HepG2 (cell line): ENCODE measurements at regions not wholly inside any gene's neighbourhood (a gene's known extent, or its start where the extent isn't known, plus 50 kb on each side); places are given as distances from the start of the nearest gene placed in this dataset.

ENCODE experiments used
- ATAC-seq: fragments of 200-7000 bp; cut with Tn5 transposase; 3 replicates; pipeline ENCODE4 v1.9.1; 2020; ENCODE audit warnings: mild to moderate bottlenecking, moderate library complexity
- BruUV-seq: library from RNA; stranded (reverse); fragments of 400-500 nt; replicated peaks from 2 replicates; lab custom pipeline; 2021; lab: Mats Ljungman, UMichigan
- CTCF ChIA-PET: fragments of 300-600 bp; formaldehyde crosslinking; extraction: SDS; loops from one replicate; lab custom pipeline; 2021; ENCODE audit warnings: low total read pairs, inconsistent platforms, low intra/inter-chr PET ratio; lab: Yijun Ruan, JAX
- POLR2A ChIA-PET: fragments of 350-600 bp; sonication (Branson Sonifier 250); formaldehyde crosslinking; loops from one replicate; lab custom pipeline; 2020; ENCODE audit warnings: antibody characterized with exemption, inconsistent platforms; lab: Yijun Ruan, JAX
- DNase-seq: peaks from one replicate; pipeline ENCODE4 v3.0.0-alpha.2; 2015; ENCODE audit warnings: low spot score
- FAIRE-seq: peaks from 3 replicates; lab custom pipeline; 2011; peaks lifted over from hg19 to GRCh38; lab: Jason Lieb, UNC
- H2AFZ ChIP-seq: one replicate; pipeline ENCODE4 v1.6.1; 2011; ENCODE audit warnings: low read length, inconsistent platforms
- H3K27ac ChIP-seq: fragments of 300-600 bp; 3 replicates; pipeline ENCODE4 v1.8.0; 2011; ENCODE audit warnings: mixed run types, mild to moderate bottlenecking, mixed read lengths, low read length, inconsistent platforms; ENCODE audit not compliant: insufficient read depth; ENCODE audit errors: extremely low read length
- H3K27me3 ChIP-seq, 2 experiments: fragments of 200-600 bp in 1 of 2; 2 replicates in 1 of 2; 3 replicates in 1 of 2; pipeline versions ENCODE4 v1.6.0 to v1.8.0; 2011; ENCODE audit warnings: low read length in 2 of 2, mild to moderate bottlenecking in 2 of 2, moderate library complexity in 2 of 2, inconsistent platforms in 1 of 2; ENCODE audit not compliant: insufficient read depth in 2 of 2, control insufficient read depth in 1 of 2
- H3K36me3 ChIP-seq, 2 experiments: fragments of 200-600 bp in 1 of 2; replicated peaks in 1 of 2; 2 replicates in 1 of 2; 3 replicates in 1 of 2; pipeline versions ENCODE4 v1.5.1 to v1.8.0; 2011; ENCODE audit warnings: low read length in 2 of 2, inconsistent platforms in 1 of 2; ENCODE audit not compliant: insufficient read depth in 2 of 2, control insufficient read depth in 1 of 2
- H3K4me1 ChIP-seq: 2 replicates; pipeline ENCODE4 v1.5.1; 2012; ENCODE audit warnings: low read length, inconsistent platforms; ENCODE audit not compliant: insufficient read depth
- H3K4me2 ChIP-seq: 2 replicates; pipeline ENCODE4 v1.6.0; 2011; ENCODE audit warnings: low read depth, low read length, inconsistent platforms
- H3K4me3 ChIP-seq, 3 experiments: fragments of 200-600 bp in 1 of 3; sonication (generic), shearing (Covaris generic) in 1 of 3; replicated peaks in 1 of 3; 2 replicates each; pipeline ENCODE4 v1.5.1; 2011 to 2016; ENCODE audit warnings: low read length in 3 of 3, inconsistent platforms in 2 of 3, low read depth in 2 of 3, mild to moderate bottlenecking in 2 of 3, control low read depth in 1 of 3, mixed read lengths in 1 of 3; ENCODE audit not compliant: insufficient read depth in 1 of 3
- H3K79me2 ChIP-seq: one replicate; pipeline ENCODE4 v1.6.1; 2011; ENCODE audit warnings: low read length, inconsistent platforms; ENCODE audit not compliant: insufficient read depth
- H3K9ac ChIP-seq: 2 replicates; pipeline ENCODE4 v1.6.0; 2011; ENCODE audit warnings: mild to moderate bottlenecking, low read depth, low read length, inconsistent platforms; ENCODE audit not compliant: insufficient read depth
- H3K9me3 ChIP-seq: 2 replicates; pipeline ENCODE4 v1.5.1; 2012; ENCODE audit warnings: mild to moderate bottlenecking, low read length
- H4K20me1 ChIP-seq: 2 replicates; pipeline ENCODE4 v1.6.0; 2011; ENCODE audit warnings: inconsistent platforms, mild to moderate bottlenecking, low read length, moderate library complexity; ENCODE audit not compliant: insufficient read depth
- FOSL1 ChIP-seq: sonication (generic); formaldehyde crosslinking; IDR thresholded peaks from 2 replicates; pipeline ENCODE4 v1.9.0; 2021; ENCODE audit warnings: missing genetic modification reagents, borderline replicate concordance
- FOSL2 ChIP-seq: sonication (generic); formaldehyde crosslinking; IDR thresholded peaks from 2 replicates; pipeline ENCODE4 v1.4.0; 2020; ENCODE audit warnings: missing genetic modification reagents
- NFE2L2 ChIP-seq: fragments of 150-350 bp; IDR thresholded peaks from 2 replicates; pipeline ENCODE4 v1.6.1; 2014; ENCODE audit warnings: low read length
- TBX3 ChIP-seq: fragments of 450-650 bp; IDR thresholded peaks from 2 replicates; pipeline ENCODE4 v1.6.1; 2017; ENCODE audit warnings: antibody characterized with exemption, mild to moderate bottlenecking, inconsistent platforms, borderline replicate concordance
- ZNF597 ChIP-seq: sonication (generic); formaldehyde crosslinking; IDR thresholded peaks from 2 replicates; pipeline ENCODE4 v1.5.0; 2020; ENCODE audit warnings: missing genetic modification reagents
- WGBS: methylation state at CpG from one replicate; pipeline ENCODE4 v1.1.6; 2017; ENCODE audit warnings: low lambda C conversion rate; 5-methylcytosine and 5-hydroxymethylcytosine counted together
- in situ Hi-C: cut with HindIII; loops from 2 replicates; pipeline ENCODE4 v1.10.0; 2017; ENCODE audit warnings: low pct_unique_long_range_greater_than_20kb; ENCODE audit not compliant: extremely low pct_ligation_motif_present
- intact Hi-C: fragments of 100-400 bp; cut with micrococcal nuclease; formaldehyde crosslinking; loops from one replicate; pipeline ENCODE4 v1.10.0; 2022; ENCODE audit not compliant: unreplicated experiment

- 14% methylated on average over 2 of the region's 2 CpGs for WGBS
- no peaks in the 10 kb centered on the region for H3K27me3 ChIP-seq
- POLR2A ChIA-PET = no interaction called here
- no peak for TF ChIP-seq ZNF597 (CRISPR knock-in tag)
- peak; percentile 72 for TF ChIP-seq NFE2L2
- TF ChIP-seq, all 625 proteins: peak for 1
- Histone ChIP-seq H4K20me1 (no peaks in the 10 kb centered on the region), H3K4me2 (no peak overlapping the region), H3K4me1 (peaks cover 10% of the 10 kb centered on the region; the same call in 1 of the 2 replicates), H3K79me2 (no peaks in the 10 kb centered on the region), H2AFZ (no peak overlapping the region), H3K4me3 (no peak overlapping the region), H3K36me3 (no peaks in the 10 kb centered on the region), H3K27ac (no peak overlapping the region), H3K9ac (no peak overlapping the region), H3K9me3 (peaks cover 60% of the 10 kb centered on the region)
- DNase-seq (no peak), ATAC-seq (peak; percentile 33; the same call in 2 of the 3 replicates), FAIRE-seq (no peak)
- intact Hi-C loops = no loop called here
- in situ Hi-C loops = no loop called here
- no TSS peak for BruUV-seq
- CTCF ChIA-PET = no interaction called here
These were observed 401.8 kb downstream of the KCNJ3 start for GRCh38 chr2:155100261-155100660.

GRCh38 chr2:155099784-155100183 lies 401.3 kb downstream of the KCNJ3 start:
- Histone ChIP-seq H2AFZ (no peak overlapping the region), H4K20me1 (no peaks in the 10 kb centered on the region), H3K4me2 (no peak overlapping the region), H3K9ac (no peak overlapping the region), H3K27ac (no peak overlapping the region), H3K4me1 (peaks cover 10% of the 10 kb centered on the region; the same call in 1 of the 2 replicates), H3K27me3 (no peaks in the 10 kb centered on the region), H3K36me3 (no peaks in the 10 kb centered on the region), H3K9me3 (peaks cover 57% of the 10 kb centered on the region), H3K4me3 (no peak overlapping the region), H3K79me2 (no peaks in the 10 kb centered on the region)
- CTCF ChIA-PET = no interaction called here
- FAIRE-seq = no peak
- intact Hi-C loops = no loop called here
- peak; percentile 54 for DNase-seq
- POLR2A ChIA-PET = no interaction called here
- WGBS = 0% methylated on average over 1 of the region's 1 CpG
- in situ Hi-C loops = no loop called here
- TF ChIP-seq FOSL2 (CRISPR knock-in tag) (peak; percentile 81), TBX3 (no peak), FOSL1 (CRISPR knock-in tag) (0 out of 2 replicates have a peak, but pooled peaks have one; percentile 17)
- ATAC-seq = peak; percentile 68
- BruUV-seq = no TSS peak
